ENCODE measurements at regions not wholly inside any gene's neighbourhood (a gene's known extent, or its start where the extent isn't known, plus 50 kb on each side); places are given as distances from the start of the nearest gene placed in this dataset.

DNA sequence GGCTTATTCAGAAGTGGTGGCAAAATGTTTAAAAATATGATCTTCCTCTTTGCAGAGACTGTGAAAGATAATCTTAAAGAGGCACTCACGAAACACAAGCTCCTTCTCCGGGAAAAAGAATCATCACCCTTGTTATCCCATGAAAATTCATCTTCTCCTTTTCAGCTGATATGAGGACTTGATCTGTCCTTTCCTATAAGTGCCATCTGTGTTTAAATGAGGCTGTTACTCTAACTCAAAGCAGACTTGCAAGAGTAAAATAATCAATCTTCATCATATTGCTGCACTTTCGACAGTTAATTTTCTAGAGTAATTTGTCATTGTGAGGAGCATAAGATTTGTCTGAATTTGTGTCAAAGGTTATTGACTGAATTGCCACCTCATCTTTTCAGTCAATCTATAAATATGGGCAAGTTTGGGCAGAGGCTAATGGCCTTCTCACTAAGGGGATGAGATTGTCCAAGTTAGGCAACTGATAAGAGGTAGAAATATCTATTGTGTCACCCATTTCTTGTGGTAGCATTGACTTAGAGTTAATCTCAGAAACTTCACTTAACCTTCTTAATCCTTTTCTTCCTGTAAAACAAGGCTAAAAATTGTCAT lies 452.9 kb downstream of the GRXCR1 start:
- no peak for DNase-seq (ENCODE audit: low read depth)

DNA sequence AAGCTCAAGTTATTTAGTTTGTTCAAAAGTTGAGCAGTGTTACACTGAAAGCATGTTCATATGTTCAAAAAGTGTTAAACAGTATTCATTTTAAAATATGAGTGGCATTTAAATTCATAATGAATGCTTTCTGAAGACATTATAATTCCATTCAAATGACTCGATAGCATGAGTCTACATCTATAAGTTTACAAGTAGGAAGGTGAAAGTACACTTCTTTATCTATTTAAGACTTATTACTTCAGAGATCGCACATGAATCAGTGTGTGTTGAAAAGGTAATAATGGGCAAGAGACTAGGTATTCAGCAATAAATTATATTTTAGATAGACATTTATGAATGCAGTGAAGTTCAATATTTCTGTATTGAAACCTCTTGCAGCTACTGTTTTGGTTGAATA lies 456.1 kb downstream of the GRXCR1 start:
- no peak for DNase-seq (ENCODE audit: low read depth)

DNA sequence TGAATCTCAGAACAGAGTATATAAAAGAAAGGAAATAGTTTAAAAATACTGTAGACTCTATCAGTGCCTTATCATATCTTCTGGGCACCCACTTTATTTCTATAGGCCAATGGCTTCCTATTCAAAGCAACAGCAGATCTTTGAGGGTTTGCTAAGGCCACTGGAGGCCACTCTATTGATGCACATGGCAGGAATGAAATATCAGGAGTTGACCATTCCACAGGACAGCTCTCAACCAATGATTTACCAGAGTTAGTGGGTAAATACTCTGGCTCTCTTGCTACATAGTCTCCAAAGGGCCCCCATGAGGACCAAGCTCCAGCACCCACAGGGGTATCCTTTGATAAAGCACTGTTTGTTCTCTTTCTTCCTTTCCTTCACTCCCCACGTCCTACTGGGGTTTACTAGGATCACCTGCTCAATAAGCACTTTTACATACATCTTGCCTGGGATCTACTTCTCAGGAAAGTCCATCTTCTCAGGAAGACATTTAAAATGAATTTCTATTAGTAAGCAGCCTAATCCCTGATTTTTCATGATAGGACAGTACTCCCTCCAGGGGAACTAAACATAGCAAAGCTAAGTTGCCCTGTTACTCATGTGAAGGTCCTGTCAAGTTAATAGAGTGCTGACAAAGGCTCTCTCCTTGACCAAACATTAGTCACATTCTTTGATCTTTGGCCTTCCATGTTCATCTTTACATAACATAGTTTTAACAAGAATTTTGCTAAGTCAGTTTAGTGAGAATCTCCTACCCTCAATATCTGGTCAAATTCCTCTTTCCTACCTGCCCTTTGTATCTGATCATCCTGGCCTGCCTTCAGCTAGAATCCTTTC lies 459.7 kb downstream of the GRXCR1 start:
- DNase-seq (ENCODE audit: low read depth), result no peak

DNA sequence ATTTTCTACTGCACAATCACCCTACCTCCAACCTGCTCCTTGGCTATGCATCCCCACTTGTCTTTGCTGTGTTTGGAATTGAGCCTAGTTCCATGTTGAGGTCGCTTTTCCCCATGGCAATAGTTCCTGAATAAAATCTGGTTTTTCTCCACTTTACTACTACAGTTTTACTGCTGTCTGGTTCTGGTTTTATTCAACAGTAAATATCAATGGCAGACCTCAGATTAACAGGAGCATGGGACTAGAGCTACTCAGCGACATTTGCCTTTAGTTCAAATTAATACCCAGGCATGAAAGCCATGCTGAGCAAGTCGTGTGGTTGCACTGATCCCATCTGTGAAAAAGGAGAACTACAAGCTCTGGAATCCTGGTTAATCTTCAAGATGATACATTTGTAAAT lies 460.3 kb downstream of the GRXCR1 start:
- DNase-seq (ENCODE audit: low read depth), result no peak

DNA sequence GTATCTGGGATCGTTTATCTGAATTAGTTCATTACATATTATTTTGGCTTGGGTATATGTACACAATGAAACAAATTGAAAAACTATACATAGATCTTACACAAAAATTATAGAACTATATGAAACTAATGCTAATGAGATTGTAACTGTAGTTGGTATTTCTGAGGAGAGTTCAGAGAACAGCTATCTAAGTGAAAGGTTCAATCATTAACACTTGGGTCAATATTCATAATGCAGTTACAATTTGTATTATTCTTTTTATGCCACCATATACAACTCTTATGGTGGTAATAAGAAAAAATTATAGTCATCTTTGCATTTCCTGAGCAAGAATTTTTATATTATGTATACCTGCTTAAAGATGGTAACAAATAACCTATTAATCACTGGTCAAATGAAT lies 461.0 kb downstream of the GRXCR1 start:
- no peak for DNase-seq (ENCODE audit: low read depth)

DNA sequence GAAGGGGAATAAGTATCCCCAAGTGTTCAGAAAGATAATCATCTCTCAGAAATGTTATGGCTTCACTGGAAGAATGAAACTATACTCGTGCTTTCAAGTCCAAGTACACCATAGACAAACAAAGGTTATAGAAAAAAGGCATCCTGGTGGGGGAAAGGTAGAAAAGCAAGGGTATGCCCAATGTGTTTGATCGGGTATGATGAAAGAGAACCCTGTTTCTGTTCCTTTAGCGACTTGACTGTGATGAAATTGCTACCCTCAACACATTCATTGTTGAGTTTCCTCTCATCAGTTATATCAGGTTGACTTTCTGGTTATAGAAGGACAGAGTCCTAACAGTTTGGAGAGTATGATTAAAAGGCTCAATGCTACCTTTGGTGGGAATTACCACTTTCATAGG lies 464.3 kb downstream of the GRXCR1 start:
- DNase-seq (ENCODE audit: low read depth), result no peak

DNA sequence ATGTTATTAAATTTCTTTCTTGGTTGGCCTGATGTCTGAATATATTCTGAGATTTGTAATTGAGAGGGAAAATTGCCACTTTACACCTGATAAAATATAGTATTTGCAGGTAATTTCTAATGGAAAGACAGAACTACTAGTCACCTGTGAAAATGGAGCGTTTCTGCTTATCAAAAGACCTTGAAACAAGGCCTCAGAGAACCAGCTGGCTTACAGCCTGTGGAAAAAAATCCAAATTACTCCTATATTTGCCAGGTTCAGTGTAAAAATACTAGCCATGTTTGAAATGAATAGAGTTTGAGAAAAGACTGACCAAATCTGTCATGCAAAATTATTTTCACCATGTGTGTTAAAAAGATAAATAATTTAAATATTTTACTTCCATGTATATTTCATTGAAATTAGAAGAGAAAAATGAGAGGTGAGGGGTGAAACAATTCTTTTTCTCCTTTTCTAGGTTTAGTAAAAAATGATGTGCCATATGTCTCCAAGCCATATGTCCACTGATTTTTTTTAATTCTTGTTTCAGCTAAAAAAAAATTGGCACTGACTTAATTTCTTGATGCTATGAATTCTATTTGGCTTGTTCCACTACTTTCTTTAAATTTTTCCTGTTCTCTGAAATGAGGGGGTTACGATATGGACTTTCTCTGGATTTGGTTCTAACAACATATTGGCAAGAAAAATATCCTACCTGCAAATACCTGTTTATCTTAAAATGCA lies 464.9 kb downstream of the GRXCR1 start:
- no peak for DNase-seq (ENCODE audit: low read depth)

DNA sequence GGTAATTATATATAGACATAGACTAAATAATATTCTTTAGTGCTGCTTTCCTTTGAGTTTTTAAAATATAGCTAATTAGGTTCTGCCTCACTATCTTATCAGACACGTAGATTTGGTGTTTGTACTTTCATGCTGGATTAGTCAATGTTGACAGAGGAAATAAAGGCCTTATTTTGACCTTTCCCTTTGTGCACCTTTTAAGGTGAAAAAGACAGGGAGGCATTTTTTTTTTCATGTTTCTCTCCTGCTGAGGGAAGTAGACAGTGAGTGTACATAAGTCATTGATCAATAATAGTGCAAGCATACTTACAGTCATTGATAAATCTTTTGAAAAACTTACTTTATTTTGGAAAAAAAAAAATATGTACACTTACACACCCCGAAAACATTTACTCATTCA lies 467.8 kb downstream of the GRXCR1 start:
- no peak for DNase-seq (ENCODE audit: low read depth)

DNA sequence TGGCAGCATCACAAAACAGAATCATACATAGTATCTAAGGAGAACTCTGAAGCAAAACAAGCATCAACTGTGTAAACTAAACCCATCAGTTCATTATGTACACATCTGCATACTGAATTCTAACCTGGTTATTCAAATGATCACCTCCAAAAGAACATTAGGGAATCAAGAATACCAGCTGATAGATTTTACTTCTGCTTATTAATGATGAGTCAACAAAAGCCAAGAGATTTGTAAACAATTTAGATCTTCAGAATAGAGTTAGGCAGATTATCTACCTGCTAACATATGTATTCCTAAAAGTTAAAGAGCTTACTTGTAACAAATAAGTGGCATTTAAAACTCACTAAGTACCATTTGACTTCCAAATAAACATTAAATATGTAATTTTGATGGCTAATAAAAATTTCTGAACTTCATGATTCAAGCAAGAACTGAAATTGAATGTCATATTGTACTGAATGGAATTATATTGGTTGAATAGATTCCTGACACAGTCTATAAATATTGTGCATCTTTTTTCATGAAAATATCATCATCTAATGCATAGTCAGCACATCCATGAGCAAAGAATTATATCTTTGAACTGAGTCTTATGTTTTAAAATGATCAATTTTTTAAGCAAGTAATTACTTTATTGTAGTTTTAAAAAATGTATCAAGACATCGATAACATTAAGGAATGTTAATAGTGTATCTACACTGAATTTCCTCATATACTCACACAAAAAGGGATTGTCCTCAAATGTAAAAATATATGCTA lies 470.5 kb downstream of the GRXCR1 start:
- DNase-seq (ENCODE audit: low read depth), result no peak

DNA sequence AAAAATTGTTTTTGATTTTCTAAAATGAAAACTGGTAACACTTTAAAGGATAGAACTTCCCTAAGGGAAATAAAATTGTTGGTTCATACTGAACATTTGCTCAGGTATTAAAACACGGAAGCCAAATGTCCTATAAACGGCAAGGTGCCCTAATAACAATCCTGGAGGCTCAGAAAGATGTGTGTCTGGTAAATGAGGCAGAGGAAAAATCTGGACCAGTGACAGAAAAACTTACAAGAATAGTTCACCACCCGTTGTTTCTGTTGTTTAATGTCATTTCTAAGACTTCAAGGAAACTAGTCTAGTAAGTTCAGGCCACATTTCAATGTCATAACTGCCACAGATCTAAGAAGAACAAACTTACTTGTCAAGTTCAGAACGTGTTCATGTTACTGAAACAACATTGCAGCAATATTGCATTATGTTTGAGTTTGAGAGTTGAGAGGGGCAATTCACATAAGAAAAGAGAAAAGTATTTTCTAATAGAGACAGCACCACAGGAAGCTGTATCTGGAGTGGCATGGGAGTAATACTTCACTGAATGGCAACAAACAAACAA lies 476.6 kb downstream of the GRXCR1 start:
- DNase-seq (ENCODE audit: low read depth), result no peak

DNA sequence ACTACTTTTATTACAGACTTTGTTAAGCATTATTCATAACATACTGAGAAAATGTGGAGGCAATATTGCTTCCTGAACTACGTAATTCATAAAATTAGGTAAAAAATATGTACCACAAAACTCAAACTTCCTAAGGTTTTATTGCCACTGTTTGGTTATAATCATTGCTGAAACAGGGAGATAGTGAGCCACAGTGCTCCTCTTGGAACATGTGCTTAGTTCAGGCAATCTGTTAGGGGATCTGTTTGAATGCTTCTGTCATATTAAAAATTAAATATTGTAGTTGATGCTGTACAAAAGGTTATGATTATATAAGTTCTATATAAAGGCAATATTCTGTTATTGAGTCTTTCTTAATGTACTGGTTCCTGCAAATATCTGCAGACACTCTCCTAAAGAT lies 480.7 kb downstream of the GRXCR1 start:
- DNase-seq (ENCODE audit: low read depth), result no peak

DNA sequence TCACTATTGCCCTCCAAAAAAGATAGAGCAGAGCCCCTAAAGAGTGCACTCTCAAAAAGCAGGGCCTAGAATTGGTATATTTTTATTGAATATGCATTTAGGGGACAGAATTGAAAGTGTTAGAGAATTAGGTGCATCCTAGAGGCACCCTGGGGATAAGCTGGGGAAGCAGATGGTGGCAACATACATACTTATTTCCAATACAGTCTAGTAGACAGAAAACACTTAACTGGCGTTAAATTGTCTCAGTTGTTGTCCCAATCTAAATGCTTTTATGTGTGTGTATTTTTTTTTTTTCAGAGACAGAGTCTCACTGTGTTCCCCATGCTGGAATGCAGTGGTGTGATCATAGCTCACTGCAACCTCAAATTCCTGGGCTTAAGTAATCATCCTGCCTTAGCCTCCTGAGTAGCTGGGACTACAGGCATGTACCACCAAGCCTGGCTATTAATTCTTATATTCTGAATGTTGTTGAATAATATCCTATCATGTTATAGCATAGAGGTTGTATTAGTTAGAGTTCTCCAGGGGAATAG lies 481.8 kb downstream of the GRXCR1 start:
- no peak for DNase-seq (ENCODE audit: low read depth)

DNA sequence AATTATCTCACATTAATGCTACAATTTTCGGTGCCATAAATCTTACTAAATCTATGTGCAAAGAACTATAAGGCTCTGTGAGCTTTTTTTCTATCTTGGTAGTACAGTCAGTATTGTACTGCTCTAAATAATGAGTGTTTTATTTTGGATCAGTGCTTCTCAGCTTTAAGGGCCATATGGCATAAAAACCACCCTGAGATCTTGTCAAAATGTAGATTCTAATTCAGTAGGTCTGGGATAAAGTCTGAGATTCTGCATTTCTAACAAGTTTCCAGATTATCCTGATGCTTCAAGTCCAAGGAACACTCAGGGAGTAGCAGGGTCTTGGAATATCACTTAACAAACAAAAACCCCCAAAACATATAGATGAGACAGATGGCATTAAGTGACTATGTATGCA lies 486.5 kb downstream of the GRXCR1 start:
- no peak for DNase-seq (ENCODE audit: low read depth)

DNA sequence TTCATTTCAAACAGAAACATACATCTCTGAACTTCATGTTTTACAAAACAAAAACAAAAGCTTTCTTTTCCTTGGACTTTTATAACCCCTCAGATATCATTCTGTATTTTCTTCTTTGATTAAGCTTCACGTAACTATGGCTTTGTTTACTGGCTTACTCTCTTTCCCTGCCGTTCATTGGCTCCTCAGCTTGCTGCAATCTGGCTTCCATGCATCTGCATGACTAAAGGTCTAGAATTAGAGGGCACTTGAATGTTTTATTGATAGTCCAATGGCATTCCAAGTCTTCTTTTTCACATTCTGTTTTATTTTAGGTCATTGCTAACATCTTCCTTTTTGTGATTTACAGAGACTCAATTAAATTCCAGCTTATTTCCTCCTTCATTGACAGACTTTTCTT lies 487.6 kb downstream of the GRXCR1 start:
- no peak for DNase-seq (ENCODE audit: low read depth)

DNA sequence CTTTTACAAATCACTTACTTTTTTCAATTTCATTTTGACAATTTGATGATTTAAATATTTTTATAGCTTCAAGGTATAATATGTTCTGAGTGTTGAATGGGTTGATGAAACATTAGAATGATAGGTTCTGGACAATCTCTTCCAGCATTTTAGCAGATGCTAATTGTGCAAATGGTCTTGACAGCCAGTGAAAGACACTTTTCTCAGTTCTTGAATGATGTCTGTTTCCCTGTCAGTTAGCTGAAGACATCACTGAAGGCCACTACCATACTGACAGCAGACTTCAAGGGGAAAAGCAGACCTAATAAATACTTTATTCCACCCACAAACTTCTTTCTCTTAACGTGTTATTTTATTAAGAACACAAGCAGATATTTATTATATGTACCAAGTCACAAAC lies 498.6 kb downstream of the GRXCR1 start:
- DNase-seq (ENCODE audit: low read depth), result no peak

DNA sequence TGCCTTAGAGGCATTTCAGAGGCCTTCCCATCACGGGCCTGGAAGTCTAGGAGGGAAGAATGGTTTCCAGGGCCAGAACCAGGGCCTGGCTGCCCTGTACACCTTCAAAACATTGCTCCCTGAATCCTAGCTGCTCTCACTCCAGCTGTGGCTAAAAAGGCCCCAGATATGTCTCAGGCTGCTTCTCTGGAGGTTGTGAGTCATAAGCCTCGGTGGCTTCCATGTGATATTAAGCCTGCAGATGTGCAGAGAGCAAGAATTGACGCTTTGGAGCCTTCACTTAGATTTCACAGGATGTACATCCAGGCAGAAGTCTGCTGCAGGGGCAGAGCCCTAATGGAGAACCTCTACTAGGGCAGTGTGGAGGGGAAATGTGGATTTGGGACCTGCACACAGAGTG lies 502.5 kb downstream of the GRXCR1 start:
- no peak for DNase-seq (ENCODE audit: low read depth)

DNA sequence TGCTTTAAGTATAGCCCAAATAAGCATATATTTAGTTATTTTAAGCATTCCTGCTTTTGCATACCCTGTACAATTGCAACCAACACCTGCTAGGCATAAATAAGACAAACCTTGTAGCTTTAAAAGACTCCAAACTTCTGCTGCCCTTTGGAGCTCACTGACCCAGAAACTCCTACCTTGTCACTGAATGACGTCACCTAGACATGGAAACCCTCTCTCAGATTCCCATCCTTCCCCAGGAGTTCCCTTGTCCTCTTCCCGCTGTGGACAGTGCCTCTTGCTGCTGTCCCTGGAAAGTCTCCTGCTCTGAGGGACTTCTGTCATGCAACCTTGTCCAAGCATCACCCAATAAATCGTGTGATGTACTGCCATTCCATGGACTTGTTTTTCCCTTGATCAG lies 507.2 kb downstream of the GRXCR1 start:
- no peak for DNase-seq (ENCODE audit: low read depth)

DNA sequence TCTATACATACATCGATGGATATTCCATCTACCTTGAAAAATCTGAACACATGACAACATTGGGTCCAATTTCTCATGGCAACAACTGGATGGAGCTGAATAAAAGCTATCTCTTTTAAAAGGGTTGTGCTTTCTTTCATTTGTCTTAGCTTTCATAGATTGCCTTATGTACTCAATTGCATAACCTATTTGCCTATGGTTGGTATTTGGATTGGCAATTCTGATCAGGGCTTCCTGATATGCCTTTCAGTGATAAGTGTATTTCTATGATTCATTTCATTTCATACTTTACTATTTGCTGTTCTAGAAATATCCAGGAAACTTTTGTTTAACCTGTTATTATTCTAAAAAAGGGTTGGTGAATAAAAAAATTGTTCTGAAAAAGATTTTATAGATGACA lies 509.9 kb downstream of the GRXCR1 start:
- DNase-seq (ENCODE audit: low read depth), result no peak

DNA sequence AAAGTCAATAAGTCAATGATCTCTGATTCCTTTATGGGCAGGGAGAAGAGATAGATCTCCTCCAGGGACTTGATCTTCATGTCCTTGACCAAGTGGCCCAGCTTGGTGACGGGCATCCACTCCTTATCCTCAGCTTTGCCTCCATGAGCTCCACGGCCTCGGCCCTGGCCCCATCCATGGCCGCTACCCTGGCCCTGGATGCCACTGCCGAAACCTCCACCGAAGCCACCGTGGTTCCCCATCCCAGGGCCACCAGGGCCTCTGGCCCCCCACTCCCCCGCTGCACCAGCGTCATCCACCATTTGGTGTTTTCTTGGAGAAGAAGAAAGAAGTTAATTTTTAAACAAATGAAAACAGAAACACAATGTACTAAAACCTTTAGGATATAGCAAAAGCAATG lies 518.1 kb downstream of the GRXCR1 start:
- DNase-seq (ENCODE audit: low read depth), result no peak

DNA sequence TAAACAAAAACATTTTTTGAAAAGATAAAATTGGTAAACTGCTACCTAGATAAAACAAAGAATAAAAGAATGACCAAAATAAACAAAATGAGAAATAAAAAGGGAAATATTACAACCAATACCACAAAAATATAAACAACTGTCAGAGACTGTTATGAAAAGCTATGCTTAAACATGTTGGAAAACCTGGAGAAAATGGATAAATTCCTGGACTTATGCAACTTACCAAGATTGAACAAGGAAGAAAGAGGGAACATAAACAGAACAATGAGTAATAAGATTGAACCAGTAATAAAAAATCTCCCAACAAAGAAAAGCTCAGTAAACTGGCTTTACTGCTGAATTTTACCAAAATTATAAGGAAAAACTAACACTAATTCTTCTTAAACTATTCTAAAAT lies 518.7 kb downstream of the GRXCR1 start:
- no peak for DNase-seq (ENCODE audit: low read depth)

DNA sequence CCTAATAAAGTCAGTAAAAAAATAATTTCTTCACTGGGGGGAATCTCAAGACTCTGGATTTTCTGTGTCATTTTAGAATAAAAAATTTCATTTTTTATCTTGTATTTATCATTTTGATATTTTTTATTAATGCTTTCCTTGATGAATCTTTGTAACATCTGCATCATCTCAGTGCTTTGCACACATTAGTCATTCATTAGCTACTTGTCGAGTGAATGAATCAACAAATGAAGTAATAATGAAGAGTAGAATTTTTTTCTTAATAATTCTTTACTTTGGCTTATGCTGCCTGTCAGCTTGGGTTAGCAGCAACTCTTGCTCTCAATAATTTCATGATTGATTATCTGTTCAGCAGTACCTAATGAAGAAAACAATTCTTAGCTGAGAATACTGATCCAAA lies 530.8 kb downstream of the GRXCR1 start:
- DNase-seq (ENCODE audit: low read depth), result no peak

DNA sequence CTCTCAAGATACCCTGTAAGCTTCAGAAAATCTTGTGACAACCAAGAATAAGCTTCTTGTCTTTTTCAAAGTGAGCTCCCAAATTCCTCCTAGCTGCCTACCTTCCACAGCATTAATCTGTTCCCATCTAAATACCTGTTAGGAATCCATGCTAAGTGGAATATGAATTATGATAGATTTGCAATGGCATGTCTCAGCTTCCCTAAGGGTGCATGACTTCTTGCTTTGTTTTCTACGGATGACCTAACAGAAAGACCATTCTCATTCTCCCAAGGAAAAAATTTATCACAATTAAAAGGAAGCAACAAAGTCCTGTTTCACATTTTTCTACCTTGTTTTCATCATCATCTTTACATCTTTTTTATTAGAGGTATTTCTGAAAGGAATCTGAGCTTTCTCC lies 532.7 kb downstream of the GRXCR1 start:
- no peak for DNase-seq (ENCODE audit: low read depth)
